Calu3 (cell line): ENCODE measurements at regions not wholly inside any gene's neighbourhood (a gene's known extent, or its start where the extent isn't known, plus 50 kb on each side); places are given as distances from the start of the nearest gene placed in this dataset.

Experiments
- BruUV-seq: library from RNA; stranded (reverse); fragments of 400-500 nt; replicated peaks from 2 replicates; lab custom pipeline; 2021; lab: Mats Ljungman, UMichigan
- CTCF ChIA-PET: fragments of 300-600 bp; sonication (Branson Sonifier 250); formaldehyde crosslinking; loops from one replicate; lab custom pipeline; 2022; ENCODE audit warnings: antibody characterized with exemption; lab: Charles Lee
- DNase-seq: peaks from one replicate; pipeline ENCODE4 v3.0.0; 2022
- H3K27ac Mint-ChIP-seq: one replicate; pipeline ENCODE4 v1.8.0; 2022; ENCODE audit warnings: mixed read lengths; ENCODE audit not compliant: unreplicated experiment
- H3K27me3 Mint-ChIP-seq: one replicate; pipeline ENCODE4 v1.8.0; 2022; ENCODE audit warnings: mixed read lengths; ENCODE audit not compliant: unreplicated experiment
- H3K36me3 Mint-ChIP-seq: one replicate; pipeline ENCODE4 v1.8.0; 2022; ENCODE audit warnings: mild to moderate bottlenecking, moderate library complexity, mixed read lengths; ENCODE audit not compliant: insufficient read depth, unreplicated experiment
- H3K4me1 Mint-ChIP-seq: one replicate; pipeline ENCODE4 v1.8.0; 2022; ENCODE audit warnings: mild to moderate bottlenecking, low read depth, mixed read lengths; ENCODE audit not compliant: unreplicated experiment
- H3K4me3 Mint-ChIP-seq: one replicate; pipeline ENCODE4 v1.8.0; 2022; ENCODE audit warnings: mild to moderate bottlenecking, low read depth, moderate library complexity, mixed read lengths; ENCODE audit not compliant: unreplicated experiment
- H3K9me3 Mint-ChIP-seq: one replicate; pipeline ENCODE4 v1.8.0; 2022; ENCODE audit warnings: low read depth, mixed read lengths; ENCODE audit not compliant: unreplicated experiment
- intact Hi-C: fragments of 100-400 bp; cut with micrococcal nuclease; formaldehyde crosslinking; loops from one replicate; pipeline ENCODE4 v1.10.0; 2022; ENCODE audit not compliant: unreplicated experiment
- TF ChIP-seq, protein P1 (sequence below): fragments of 200-600 bp; IDR thresholded peaks from one replicate; pipeline ENCODE4 v1.8.0; 2022; ENCODE audit warnings: antibody characterized with exemption; ENCODE audit not compliant: unreplicated experiment

DNA sequence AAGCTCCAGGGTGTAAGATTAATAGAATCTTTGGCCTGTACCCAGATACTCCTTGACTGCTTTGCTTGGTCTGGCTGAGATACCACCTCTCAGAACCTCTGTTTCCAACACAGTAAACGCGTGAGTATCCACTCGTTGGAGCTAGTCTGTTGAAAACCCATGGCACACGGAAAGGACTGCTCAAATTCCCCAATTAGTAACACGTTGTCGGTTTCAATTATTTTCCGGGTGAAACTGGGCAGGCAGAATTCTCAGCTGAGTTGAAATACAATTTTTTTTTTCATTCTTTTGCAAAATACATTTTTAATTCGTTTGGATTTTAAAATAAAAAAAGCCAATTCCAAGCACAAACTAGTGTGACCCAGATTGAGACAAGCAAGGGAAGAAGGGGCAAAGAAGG is 120.5 kb downstream of the MAF start:
- Mint-ChIP-seq H3K9me3 (peaks cover 4% of the 10 kb centered on the region), H3K4me3 (no peak overlapping the region), H3K4me1 (no peaks in the 10 kb centered on the region), H3K27ac (no peak overlapping the region), H3K27me3 (peaks cover 37% of the 10 kb centered on the region), H3K36me3 (no peaks in the 10 kb centered on the region)
- intact Hi-C loops, result no loop called here
- CTCF ChIA-PET, result no interaction called here
- TF ChIP-seq, protein P1, sequence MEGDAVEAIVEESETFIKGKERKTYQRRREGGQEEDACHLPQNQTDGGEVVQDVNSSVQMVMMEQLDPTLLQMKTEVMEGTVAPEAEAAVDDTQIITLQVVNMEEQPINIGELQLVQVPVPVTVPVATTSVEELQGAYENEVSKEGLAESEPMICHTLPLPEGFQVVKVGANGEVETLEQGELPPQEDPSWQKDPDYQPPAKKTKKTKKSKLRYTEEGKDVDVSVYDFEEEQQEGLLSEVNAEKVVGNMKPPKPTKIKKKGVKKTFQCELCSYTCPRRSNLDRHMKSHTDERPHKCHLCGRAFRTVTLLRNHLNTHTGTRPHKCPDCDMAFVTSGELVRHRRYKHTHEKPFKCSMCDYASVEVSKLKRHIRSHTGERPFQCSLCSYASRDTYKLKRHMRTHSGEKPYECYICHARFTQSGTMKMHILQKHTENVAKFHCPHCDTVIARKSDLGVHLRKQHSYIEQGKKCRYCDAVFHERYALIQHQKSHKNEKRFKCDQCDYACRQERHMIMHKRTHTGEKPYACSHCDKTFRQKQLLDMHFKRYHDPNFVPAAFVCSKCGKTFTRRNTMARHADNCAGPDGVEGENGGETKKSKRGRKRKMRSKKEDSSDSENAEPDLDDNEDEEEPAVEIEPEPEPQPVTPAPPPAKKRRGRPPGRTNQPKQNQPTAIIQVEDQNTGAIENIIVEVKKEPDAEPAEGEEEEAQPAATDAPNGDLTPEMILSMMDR, result no peak
- no peak for DNase-seq
- BruUV-seq, result no TSS peak

DNA sequence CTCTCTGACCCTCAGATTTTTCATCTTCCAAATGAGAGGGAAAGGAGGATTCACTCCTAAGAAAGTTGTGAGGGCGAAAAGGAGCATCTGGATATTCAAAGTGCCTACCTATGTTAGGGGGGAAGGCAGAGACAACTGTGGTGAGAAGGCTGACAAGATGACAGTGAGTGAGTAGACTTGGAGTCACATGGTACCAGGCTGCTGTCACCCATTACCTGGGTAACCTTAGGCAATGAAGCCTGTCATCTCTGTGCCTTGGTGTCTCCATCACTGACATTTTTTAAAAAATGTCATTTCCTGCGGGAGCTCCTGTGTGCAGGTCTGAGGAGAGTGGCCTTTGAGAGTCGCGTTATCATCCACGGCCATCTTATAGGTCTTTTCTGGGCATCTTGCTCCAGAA is 124.0 kb downstream of the MAF start:
- no peaks in the 10 kb centered on the region for H3K9me3 Mint-ChIP-seq
- H3K27me3 Mint-ChIP-seq, result peaks cover 31% of the 10 kb centered on the region
- no TSS peak for BruUV-seq

DNA sequence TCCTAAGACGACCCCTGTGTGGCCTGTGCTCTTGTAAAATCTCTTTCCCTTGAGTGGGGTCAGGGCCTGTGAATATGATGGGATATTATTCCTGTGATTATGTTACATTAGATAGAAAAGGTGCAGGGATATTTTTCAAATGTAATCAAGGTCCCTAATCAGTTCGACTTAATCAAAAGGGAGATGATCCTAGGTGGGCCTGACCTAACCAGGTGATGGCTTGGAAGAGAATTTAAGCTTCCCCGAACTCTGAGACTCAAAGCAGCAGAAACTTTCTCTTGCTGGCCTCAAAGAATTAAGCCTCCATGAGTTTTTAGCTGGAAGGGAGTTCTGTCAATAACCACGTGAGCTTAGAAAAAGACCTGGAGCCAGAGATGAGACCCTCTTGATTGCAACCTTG is 124.7 kb downstream of the MAF start:
- Mint-ChIP-seq H3K4me3 (no peak overlapping the region), H3K9me3 (no peaks in the 10 kb centered on the region), H3K4me1 (no peaks in the 10 kb centered on the region), H3K27me3 (peaks cover 24% of the 10 kb centered on the region), H3K36me3 (no peaks in the 10 kb centered on the region), H3K27ac (no peak overlapping the region)
- no TSS peak for BruUV-seq
- CTCF ChIA-PET, result no interaction called here
- intact Hi-C loops, result no loop called here
- TF ChIP-seq, protein P1, result no peak
- DNase-seq, result no peak

More for the DNA sequence above, 124.0 kb downstream of the MAF start:
- CTCF ChIA-PET, result no interaction called here
- intact Hi-C loops, result no loop called here
- TF ChIP-seq, protein P1, result no peak
- no peak for DNase-seq
- no peak overlapping the region for H3K27ac Mint-ChIP-seq
- H3K4me1 Mint-ChIP-seq, result no peaks in the 10 kb centered on the region
- no peak overlapping the region for H3K4me3 Mint-ChIP-seq
- H3K36me3 Mint-ChIP-seq, result no peaks in the 10 kb centered on the region

DNA sequence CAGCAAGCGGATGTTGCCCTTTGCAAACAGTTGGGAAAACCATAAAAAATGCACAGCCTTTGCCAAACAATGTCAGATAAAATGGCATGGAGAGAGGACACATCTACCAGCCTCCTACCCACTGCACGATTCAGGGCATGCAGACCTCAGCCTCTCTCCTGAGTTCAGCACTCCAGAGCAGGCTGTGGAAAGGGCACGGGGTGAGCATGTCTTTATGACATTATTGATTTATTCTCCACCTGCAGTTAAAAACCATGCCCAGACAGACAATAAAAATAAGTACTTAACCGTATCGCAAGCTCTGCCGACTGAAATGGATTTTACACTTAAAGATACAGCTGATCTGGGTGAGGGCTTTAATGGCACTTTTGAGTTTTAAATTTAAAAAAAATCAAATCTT is 127.1 kb downstream of the MAF start:
- TF ChIP-seq, protein P1, result no peak
- H3K4me3 Mint-ChIP-seq, result no peak overlapping the region
- BruUV-seq, result no TSS peak
- H3K9me3 Mint-ChIP-seq, result no peaks in the 10 kb centered on the region
- intact Hi-C loops, result no loop called here
- no peaks in the 10 kb centered on the region for H3K4me1 Mint-ChIP-seq
- H3K27ac Mint-ChIP-seq, result no peak overlapping the region
- CTCF ChIA-PET, result no interaction called here
- H3K27me3 Mint-ChIP-seq, result peaks cover 18% of the 10 kb centered on the region
- DNase-seq, result no peak
- H3K36me3 Mint-ChIP-seq, result no peaks in the 10 kb centered on the region
